PC-9 (cell line): ENCODE measurements at regions not wholly inside any gene's neighbourhood (a gene's known extent, or its start where the extent isn't known, plus 50 kb on each side); places are given as distances from the start of the nearest gene placed in this dataset.

ENCODE experiments used
- EZH2 ChIP-seq: fragments of 200-600 bp; sonication (generic); IDR thresholded peaks from 2 replicates; pipeline ENCODE4 v1.8.0; 2017; ENCODE audit warnings: antibody characterized with exemption, low read depth
- TF ChIP-seq, protein P1 (sequence below): fragments of 200-600 bp; sonication (generic); conservative IDR thresholded peaks from 2 replicates; pipeline ENCODE4 v1.6.1; 2017; ENCODE audit warnings: mixed run types, antibody characterized with exemption, mild to moderate bottlenecking, moderate library complexity

DNA sequence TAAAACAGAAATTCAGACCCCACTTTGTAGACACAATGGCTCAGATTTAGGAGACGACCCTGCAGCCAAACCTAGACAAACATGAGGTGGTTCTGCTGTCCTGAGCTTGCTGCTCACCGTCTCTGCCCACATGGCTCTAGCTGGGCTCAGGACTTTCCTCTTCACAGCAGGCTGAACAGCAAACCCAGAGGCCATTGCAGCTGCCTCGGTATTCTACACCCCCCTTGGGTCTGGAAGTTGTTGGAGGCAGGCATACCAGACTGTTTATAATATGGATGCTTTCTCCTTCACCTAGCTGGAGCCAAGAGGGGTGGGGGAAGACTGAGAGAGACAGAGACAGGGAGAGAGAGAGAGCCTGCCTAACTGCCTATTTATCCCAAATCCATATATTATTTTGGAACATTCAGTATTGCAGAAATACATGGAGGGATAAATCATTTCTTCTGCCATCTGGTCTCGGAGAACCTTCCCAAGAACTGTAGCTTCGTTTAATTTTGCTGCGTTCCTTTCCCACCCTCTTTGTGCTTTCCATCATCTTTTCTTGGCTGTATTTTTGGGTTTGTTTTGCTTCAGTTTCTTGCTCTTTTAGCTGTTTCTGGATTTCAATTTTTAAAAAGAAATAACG is 628.2 kb upstream of the RBFOX1 start:
- TF ChIP-seq, protein P1, sequence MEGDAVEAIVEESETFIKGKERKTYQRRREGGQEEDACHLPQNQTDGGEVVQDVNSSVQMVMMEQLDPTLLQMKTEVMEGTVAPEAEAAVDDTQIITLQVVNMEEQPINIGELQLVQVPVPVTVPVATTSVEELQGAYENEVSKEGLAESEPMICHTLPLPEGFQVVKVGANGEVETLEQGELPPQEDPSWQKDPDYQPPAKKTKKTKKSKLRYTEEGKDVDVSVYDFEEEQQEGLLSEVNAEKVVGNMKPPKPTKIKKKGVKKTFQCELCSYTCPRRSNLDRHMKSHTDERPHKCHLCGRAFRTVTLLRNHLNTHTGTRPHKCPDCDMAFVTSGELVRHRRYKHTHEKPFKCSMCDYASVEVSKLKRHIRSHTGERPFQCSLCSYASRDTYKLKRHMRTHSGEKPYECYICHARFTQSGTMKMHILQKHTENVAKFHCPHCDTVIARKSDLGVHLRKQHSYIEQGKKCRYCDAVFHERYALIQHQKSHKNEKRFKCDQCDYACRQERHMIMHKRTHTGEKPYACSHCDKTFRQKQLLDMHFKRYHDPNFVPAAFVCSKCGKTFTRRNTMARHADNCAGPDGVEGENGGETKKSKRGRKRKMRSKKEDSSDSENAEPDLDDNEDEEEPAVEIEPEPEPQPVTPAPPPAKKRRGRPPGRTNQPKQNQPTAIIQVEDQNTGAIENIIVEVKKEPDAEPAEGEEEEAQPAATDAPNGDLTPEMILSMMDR, result no peak
- no peak for TF ChIP-seq EZH2
